Activated T-cell treated with anti-CD3 and anti-CD28 coated beads, Interleukin-2, amount 50 U/mL, for 72 hours (primary cell): ENCODE measurements at regions not wholly inside any gene's neighbourhood (a gene's known extent, or its start where the extent isn't known, plus 50 kb on each side); places are given as distances from the start of the nearest gene placed in this dataset.
A peak's percentile ranks its signal among the peaks of the same experiment; 100 is the strongest.
"Not testable (repeated sequence)": the region's sequence is repeated elsewhere in the genome, so short reads cannot be mapped to it uniquely, and the experiment has no call there.

Experiments
- ATAC-seq, 2 donors: fragments of 150-1000 bp; cut with Tn5 transposase; replicated peaks in 1 of 2; 2 replicates each; pipeline ENCODE4 v1.10.0; 2021; ENCODE audit warnings: moderate library complexity in 2 of 2, mild to moderate bottlenecking in 1 of 2
- DNase-seq, 2 donors: peaks; one replicate each; pipeline ENCODE4 v3.0.0; 2021 to 2022; ENCODE audit warnings: mixed read lengths in 1 of 2
- H3K27ac Mint-ChIP-seq: one replicate; pipeline ENCODE4 v1.8.0; 2022; ENCODE audit warnings: mild to moderate bottlenecking, moderate library complexity, mixed read lengths
- H3K27me3 Mint-ChIP-seq: one replicate; pipeline ENCODE4 v1.8.0; 2022; ENCODE audit warnings: low read depth, mixed read lengths
- H3K36me3 Mint-ChIP-seq, 2 donors: one replicate each; pipeline ENCODE4 v1.8.0; 2022; ENCODE audit warnings: mixed read lengths in 2 of 2, mild to moderate bottlenecking in 1 of 2; ENCODE audit not compliant: insufficient read depth in 2 of 2
- H3K4me1 Mint-ChIP-seq: one replicate; pipeline ENCODE4 v1.8.0; 2022; ENCODE audit warnings: low read depth, mixed read lengths
- H3K4me3 Mint-ChIP-seq, 2 donors: one replicate each; pipeline ENCODE4 v1.8.0; 2022; ENCODE audit warnings: mild to moderate bottlenecking in 2 of 2, mixed read lengths in 2 of 2, moderate library complexity in 2 of 2
- H3K9me3 Mint-ChIP-seq, 2 donors: one replicate each; pipeline ENCODE4 v1.8.0; 2022; ENCODE audit warnings: mixed read lengths in 2 of 2

DNA sequence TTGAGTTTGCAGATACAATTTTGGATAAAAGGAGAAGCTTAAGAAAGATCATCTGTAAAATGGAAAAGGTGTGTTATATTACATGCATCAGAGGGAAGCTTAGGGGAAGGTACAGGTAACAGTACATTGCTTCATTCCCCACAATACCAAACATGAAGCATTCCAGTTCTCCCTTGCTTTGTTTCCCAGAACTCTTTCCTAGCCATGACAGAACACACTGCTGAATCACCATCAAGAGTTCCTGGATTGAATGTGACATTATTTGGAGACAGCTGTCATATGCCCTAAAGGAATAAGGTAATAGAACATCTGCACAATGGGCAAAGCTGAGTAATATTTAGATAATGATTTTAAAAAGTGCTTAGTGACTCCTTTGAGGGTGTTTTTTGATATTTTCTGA is 303.5 kb upstream of the ST8SIA4 start:
- Mint-ChIP-seq H3K27ac (no peak overlapping the region), H3K36me3 (no peaks in the 10 kb centered on the region), H3K27me3 (no peaks in the 10 kb centered on the region), H3K9me3 (no peaks in the 10 kb centered on the region), H3K4me3 (no peak overlapping the region), H3K4me1 (no peaks in the 10 kb centered on the region)
- DNase-seq, result no peak
- ATAC-seq, result no peak

GRCh38 chr5:101205065-101205464 is 302.0 kb upstream of the ST8SIA4 start:
- not testable (repeated sequence) for H3K9me3 Mint-ChIP-seq, H3K27ac Mint-ChIP-seq, H3K36me3 Mint-ChIP-seq, DNase-seq, ATAC-seq, H3K27me3 Mint-ChIP-seq, H3K4me3 Mint-ChIP-seq, H3K4me1 Mint-ChIP-seq

GRCh38 chr5:101180365-101180764 is 277.3 kb upstream of the ST8SIA4 start:
- H3K36me3 Mint-ChIP-seq, DNase-seq, ATAC-seq: not testable (repeated sequence)

GRCh38 chr5:101176605-101177004 is 273.5 kb upstream of the ST8SIA4 start:
- DNase-seq (no peak), ATAC-seq (no peak)
- no peak overlapping the region for H3K4me3 Mint-ChIP-seq
- no peak overlapping the region for H3K27ac Mint-ChIP-seq
- peaks cover 0 to 2% of the 10 kb centered on the region in 2 donors for H3K36me3 Mint-ChIP-seq
- peaks cover 0 to 2% of the 10 kb centered on the region in 2 donors for H3K9me3 Mint-ChIP-seq
- H3K27me3 Mint-ChIP-seq, result no peaks in the 10 kb centered on the region
- H3K4me1 Mint-ChIP-seq, result no peaks in the 10 kb centered on the region

More at GRCh38 chr5:101180365-101180764, 277.3 kb upstream of the ST8SIA4 start:
- H3K4me3 Mint-ChIP-seq, H3K27ac Mint-ChIP-seq, H3K27me3 Mint-ChIP-seq, H3K4me1 Mint-ChIP-seq, H3K9me3 Mint-ChIP-seq: not testable (repeated sequence)

- Mint-ChIP-seq H3K4me1 (no peaks in the 10 kb centered on the region), H3K9me3 (peaks cover 0 to 2% of the 10 kb centered on the region in 2 donors), H3K4me3 (no peak overlapping the region), H3K27ac (no peak overlapping the region), H3K36me3 (peaks cover 0 to 2% of the 10 kb centered on the region in 2 donors), H3K27me3 (no peaks in the 10 kb centered on the region)
- no peak for ATAC-seq
- no peak for DNase-seq
Measured at GRCh38 chr5:101174981-101175380, 271.9 kb upstream of the ST8SIA4 start.

GRCh38 chr5:101163088-101163487 is 260.0 kb upstream of the ST8SIA4 start:
- ATAC-seq (no peak), DNase-seq (no peak)
- H3K27ac Mint-ChIP-seq, result no peak overlapping the region
- H3K9me3 Mint-ChIP-seq, result peaks cover 4 to 6% of the 10 kb centered on the region in 2 donors
- no peak overlapping the region for H3K4me3 Mint-ChIP-seq
- H3K27me3 Mint-ChIP-seq, result no peaks in the 10 kb centered on the region
- H3K36me3 Mint-ChIP-seq, result peaks cover 0 to 3% of the 10 kb centered on the region in 2 donors
- no peaks in the 10 kb centered on the region for H3K4me1 Mint-ChIP-seq

DNA sequence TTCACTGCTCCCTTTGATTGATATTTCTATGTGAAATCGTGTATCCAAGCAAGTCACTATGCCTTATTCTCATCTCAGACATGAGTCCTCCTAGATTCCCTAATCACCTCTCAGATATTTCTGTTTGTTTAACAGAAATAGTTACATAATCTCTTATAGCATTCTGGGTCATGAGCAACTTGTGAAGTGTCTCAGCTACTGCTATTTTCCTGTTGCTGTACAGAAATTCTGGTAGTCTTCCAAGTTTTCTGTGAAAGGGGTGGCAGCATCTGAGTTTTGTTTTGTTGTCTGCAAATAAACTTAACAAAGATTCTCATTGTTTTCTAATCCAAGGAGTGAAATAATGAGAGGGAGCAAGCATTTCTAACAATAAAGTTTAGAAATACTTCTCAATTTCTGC is 256.9 kb upstream of the ST8SIA4 start:
- DNase-seq (no peak), ATAC-seq (no peak)
- Mint-ChIP-seq H3K4me3 (no peak overlapping the region), H3K9me3 (peaks cover 3 to 6% of the 10 kb centered on the region in 2 donors), H3K36me3 (peaks cover 0 to 3% of the 10 kb centered on the region in 2 donors), H3K4me1 (no peaks in the 10 kb centered on the region), H3K27ac (no peak overlapping the region), H3K27me3 (no peaks in the 10 kb centered on the region)

GRCh38 chr5:101159006-101159405 is 255.9 kb upstream of the ST8SIA4 start:
- no peak for ATAC-seq
- H3K27ac Mint-ChIP-seq, result no peak overlapping the region
- H3K36me3 Mint-ChIP-seq, result peaks cover 0 to 3% of the 10 kb centered on the region in 2 donors

DNA sequence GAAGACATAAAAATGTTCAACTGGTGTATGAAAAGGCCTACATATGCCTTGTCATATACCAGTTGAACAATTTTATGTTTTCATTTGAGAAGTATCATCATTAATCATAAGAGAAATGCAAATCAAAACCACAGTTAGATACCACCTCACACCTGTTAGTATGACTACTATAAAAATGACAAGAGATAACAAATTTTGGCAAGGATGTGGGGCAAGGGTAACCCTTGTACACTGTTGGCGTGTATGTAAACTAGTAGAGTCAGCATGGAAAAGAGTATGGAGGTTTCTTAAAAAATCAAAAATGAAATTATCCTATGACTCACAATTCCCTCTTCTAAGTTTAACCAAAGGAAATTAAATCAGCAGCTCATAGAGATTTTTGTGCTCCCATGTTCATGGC is 250.4 kb upstream of the ST8SIA4 start:
- Mint-ChIP-seq H3K4me1 (peaks cover 11% of the 10 kb centered on the region), H3K9me3 (peaks cover 0 to 3% of the 10 kb centered on the region in 2 donors), H3K36me3 (peaks cover 0 to 3% of the 10 kb centered on the region in 2 donors), H3K4me3 (no peak overlapping the region), H3K27me3 (no peaks in the 10 kb centered on the region), H3K27ac (peak overlapping the region; percentile 26)
- DNase-seq (no peak), ATAC-seq (peak; percentile 66 to 89)

More at GRCh38 chr5:101159006-101159405, 255.9 kb upstream of the ST8SIA4 start:
- no peak for DNase-seq
- Mint-ChIP-seq H3K4me1 (peaks cover under 1% of the 10 kb centered on the region), H3K27me3 (no peaks in the 10 kb centered on the region), H3K9me3 (peaks cover 3 to 4% of the 10 kb centered on the region in 2 donors), H3K4me3 (no peak overlapping the region)

DNA sequence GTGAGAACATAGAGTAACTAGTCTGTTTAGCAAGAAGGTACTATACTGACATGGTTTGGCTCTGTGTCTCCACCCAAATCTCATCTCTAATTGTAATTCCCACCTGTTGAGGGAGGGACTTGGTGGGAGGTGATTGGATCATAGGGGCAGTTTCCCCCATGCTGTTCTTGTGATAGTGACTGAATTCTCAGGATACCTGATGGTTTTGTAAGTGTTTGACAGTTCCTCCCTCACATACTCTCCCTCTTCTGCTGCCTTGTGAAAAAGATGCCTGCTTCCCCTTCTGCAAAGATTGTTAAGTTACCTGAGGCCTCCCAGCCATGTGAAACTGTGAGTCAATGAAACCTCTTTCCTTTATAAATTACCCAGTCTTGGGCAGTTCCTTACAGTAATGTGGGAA is 240.4 kb upstream of the ST8SIA4 start:
- Mint-ChIP-seq H3K4me3 (no peak overlapping the region), H3K4me1 (no peaks in the 10 kb centered on the region), H3K27me3 (peaks cover 7% of the 10 kb centered on the region), H3K36me3 (no peaks in the 10 kb centered on the region), H3K9me3 (peaks cover 0 to 3% of the 10 kb centered on the region in 2 donors), H3K27ac (no peak overlapping the region)
- DNase-seq (no peak), ATAC-seq (no peak)

- H3K4me3 Mint-ChIP-seq, result no peak overlapping the region
- peaks cover 0 to 3% of the 10 kb centered on the region in 2 donors for H3K9me3 Mint-ChIP-seq
- H3K4me1 Mint-ChIP-seq, result no peaks in the 10 kb centered on the region
- H3K27me3 Mint-ChIP-seq, result peaks cover 7% of the 10 kb centered on the region
- H3K36me3 Mint-ChIP-seq, result no peaks in the 10 kb centered on the region
- no peak for ATAC-seq
- DNase-seq, result no peak
- H3K27ac Mint-ChIP-seq, result no peak overlapping the region
Measured at GRCh38 chr5:101142102-101142501, 239.0 kb upstream of the ST8SIA4 start.

- no peaks in the 10 kb centered on the region for H3K36me3 Mint-ChIP-seq
- H3K4me1 Mint-ChIP-seq, result no peaks in the 10 kb centered on the region
- no peaks in the 10 kb centered on the region for H3K27me3 Mint-ChIP-seq
- H3K9me3 Mint-ChIP-seq, result peaks cover 0 to 3% of the 10 kb centered on the region in 2 donors
- no peak for ATAC-seq
- DNase-seq, result no peak
- H3K4me3 Mint-ChIP-seq, result no peak overlapping the region
- no peak overlapping the region for H3K27ac Mint-ChIP-seq
Measured at GRCh38 chr5:101136454-101136853, 233.4 kb upstream of the ST8SIA4 start.

DNA sequence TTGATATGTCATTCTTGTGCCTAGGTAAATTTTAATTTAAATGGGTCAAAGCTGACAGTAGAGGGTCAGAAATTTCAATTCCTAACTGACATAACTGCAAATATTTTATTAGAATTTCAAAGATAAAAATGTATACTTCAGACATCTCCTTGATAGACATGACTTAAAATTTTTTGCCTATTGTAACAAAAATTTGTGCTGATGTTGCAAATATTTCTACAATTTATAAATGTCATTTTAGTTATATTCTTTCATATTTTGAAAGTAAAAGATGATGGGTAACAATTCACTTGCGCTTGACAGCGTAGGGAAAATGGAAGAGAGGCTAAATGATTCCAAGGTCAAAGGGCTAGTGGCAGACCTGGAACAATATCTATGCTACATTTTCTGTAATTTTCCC is 220.3 kb upstream of the ST8SIA4 start:
- Mint-ChIP-seq H3K27me3 (no peaks in the 10 kb centered on the region), H3K36me3 (no peaks in the 10 kb centered on the region), H3K4me3 (no peak overlapping the region), H3K27ac (no peak overlapping the region), H3K9me3 (no peaks in the 10 kb centered on the region), H3K4me1 (no peaks in the 10 kb centered on the region)
- no peak for DNase-seq
- ATAC-seq, result no peak

- Mint-ChIP-seq H3K4me1 (no peaks in the 10 kb centered on the region), H3K4me3 (no peak overlapping the region), H3K9me3 (peaks cover 0 to 2% of the 10 kb centered on the region in 2 donors), H3K27me3 (peaks cover 8% of the 10 kb centered on the region), H3K36me3 (no peaks in the 10 kb centered on the region), H3K27ac (no peak overlapping the region)
- DNase-seq (no peak), ATAC-seq (no peak)
Measured at GRCh38 chr5:101112645-101113044, 209.6 kb upstream of the ST8SIA4 start.
